AG04450 (cell line): ENCODE measurements at regions not wholly inside any gene's neighbourhood (a gene's known extent, or its start where the extent isn't known, plus 50 kb on each side); places are given as distances from the start of the nearest gene placed in this dataset.

Experiments used
- CTCF ChIA-PET: fragments of 300-600, 350-600 bp; formaldehyde crosslinking; extraction: SDS; loops from one replicate; lab custom pipeline; 2022; ENCODE audit warnings: antibody characterized with exemption, inconsistent platforms; lab: Charles Lee
- POLR2A ChIA-PET: fragments of 350-600 bp; formaldehyde crosslinking; extraction: SDS; loops from one replicate; lab custom pipeline; 2021; ENCODE audit warnings: antibody characterized with exemption, inconsistent platforms; lab: Yijun Ruan, JAX
- DNase-seq: peaks from one replicate; pipeline ENCODE4 v3.0.0-alpha.2; 2011; ENCODE audit warnings: low read depth, low spot score
- H3K27ac ChIP-seq: one replicate; pipeline ENCODE4 v1.5.1; 2012; ENCODE audit warnings: low read depth, low read length, control low read depth
- H3K27me3 ChIP-seq: one replicate; pipeline ENCODE4 v1.6.0; 2012; ENCODE audit warnings: low read length; ENCODE audit not compliant: control insufficient read depth, insufficient read depth
- H3K4me3 ChIP-seq: 2 replicates; pipeline ENCODE4 v1.5.1; 2011; ENCODE audit warnings: mild to moderate bottlenecking, low read depth, low read length, control low read depth
- H3K9me3 ChIP-seq: 2 replicates; pipeline ENCODE4 v1.5.1; 2012; ENCODE audit warnings: low read length; ENCODE audit not compliant: control insufficient read depth, insufficient read depth
- CTCF ChIP-seq: IDR thresholded peaks from 2 replicates; pipeline ENCODE4 v1.5.1; 2011; ENCODE audit warnings: low read depth, low read length, control low read depth, inconsistent platforms

- Histone ChIP-seq H3K27ac (no peak overlapping the region), H3K4me3 (no peak overlapping the region), H3K27me3 (no peaks in the 10 kb centered on the region), H3K9me3 (peaks cover 73% of the 10 kb centered on the region)
- CTCF ChIA-PET = no interaction called here
- DNase-seq = no peak
- no peak for TF ChIP-seq CTCF
- POLR2A ChIA-PET = no interaction called here
Measured at GRCh38 chr1:5365751-5366150, 626.5 kb downstream of the NPHP4 start.

- Histone ChIP-seq H3K4me3 (no peak overlapping the region), H3K9me3 (peaks cover 73% of the 10 kb centered on the region), H3K27me3 (no peaks in the 10 kb centered on the region), H3K27ac (no peak overlapping the region)
- DNase-seq = no peak
- TF ChIP-seq CTCF = no peak
- POLR2A ChIA-PET = no interaction called here
- CTCF ChIA-PET = no interaction called here
Measured at GRCh38 chr1:5364591-5364990, 627.6 kb downstream of the NPHP4 start.

- TF ChIP-seq CTCF = no peak
- ChIA-PET CTCF (no interaction called here), POLR2A (no interaction called here)
- Histone ChIP-seq H3K9me3 (peaks cover 31% of the 10 kb centered on the region; the same call in 1 of the 2 replicates), H3K27me3 (no peaks in the 10 kb centered on the region), H3K27ac (no peak overlapping the region), H3K4me3 (no peak overlapping the region)
- DNase-seq = no peak
Measured at GRCh38 chr1:5354681-5355080, 637.5 kb downstream of the NPHP4 start.

GRCh38 chr1:5351366-5351765 is 640.9 kb downstream of the NPHP4 start:
- no peak for DNase-seq
- TF ChIP-seq CTCF = no peak
- no peak overlapping the region for H3K4me3 ChIP-seq
- peaks cover 41% of the 10 kb centered on the region for H3K9me3 ChIP-seq
- H3K27me3 ChIP-seq = no peaks in the 10 kb centered on the region
- no peak overlapping the region for H3K27ac ChIP-seq
- POLR2A ChIA-PET = no interaction called here
- CTCF ChIA-PET = no interaction called here

GRCh38 chr1:5349526-5349925 is 642.7 kb downstream of the NPHP4 start:
- POLR2A ChIA-PET = no interaction called here
- CTCF ChIA-PET = no interaction called here
- no peak for DNase-seq

More at GRCh38 chr1:5349526-5349925, 642.7 kb downstream of the NPHP4 start:
- Histone ChIP-seq H3K27me3 (no peaks in the 10 kb centered on the region), H3K9me3 (peaks cover 58% of the 10 kb centered on the region), H3K4me3 (no peak overlapping the region), H3K27ac (no peak overlapping the region)
- TF ChIP-seq CTCF = no peak
